ENCODE measurements at regions not wholly inside any gene's neighbourhood (a gene's known extent, or its start where the extent isn't known, plus 50 kb on each side); places are given as distances from the start of the nearest gene placed in this dataset.

DNA sequence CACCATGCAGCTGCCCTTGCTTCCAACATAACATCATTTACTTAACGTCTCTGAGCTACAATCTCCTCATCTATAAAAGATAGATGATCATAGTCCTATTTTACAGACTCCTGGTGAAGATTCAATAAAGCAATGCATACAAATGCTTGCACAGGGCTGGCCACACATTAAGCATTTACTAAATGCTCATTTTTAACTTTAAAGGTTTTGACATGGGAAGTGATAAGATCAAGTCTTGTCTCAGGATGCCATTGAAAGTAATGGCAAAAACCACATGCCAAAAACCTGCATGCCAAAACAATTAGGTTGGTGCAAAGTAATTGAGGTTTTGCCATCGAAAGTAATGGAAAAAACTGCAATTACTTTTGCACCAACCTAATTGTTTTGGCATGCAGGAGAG, 181.2 kb upstream of the ADRA1B start:
- H3K36me3 ChIP-seq (ENCODE audit: insufficient read depth), result no peaks in the 10 kb centered on the region
- no peaks in the 10 kb centered on the region for H3K79me2 ChIP-seq (ENCODE audit: insufficient read depth, low read depth)
- no peak overlapping the region for H3K27ac ChIP-seq
- no peak overlapping the region for H3K4me3 ChIP-seq (IDR thresholded peaks at IDR 0.05; ENCODE audit: insufficient read depth, low read depth, low read length)
- H4K20me1 ChIP-seq (ENCODE audit: insufficient read depth), result no peaks in the 10 kb centered on the region
- no peaks in the 10 kb centered on the region for H3K4me1 ChIP-seq (ENCODE audit: low read depth, poor library complexity, severe bottlenecking)
- TF ChIP-seq, protein P1, sequence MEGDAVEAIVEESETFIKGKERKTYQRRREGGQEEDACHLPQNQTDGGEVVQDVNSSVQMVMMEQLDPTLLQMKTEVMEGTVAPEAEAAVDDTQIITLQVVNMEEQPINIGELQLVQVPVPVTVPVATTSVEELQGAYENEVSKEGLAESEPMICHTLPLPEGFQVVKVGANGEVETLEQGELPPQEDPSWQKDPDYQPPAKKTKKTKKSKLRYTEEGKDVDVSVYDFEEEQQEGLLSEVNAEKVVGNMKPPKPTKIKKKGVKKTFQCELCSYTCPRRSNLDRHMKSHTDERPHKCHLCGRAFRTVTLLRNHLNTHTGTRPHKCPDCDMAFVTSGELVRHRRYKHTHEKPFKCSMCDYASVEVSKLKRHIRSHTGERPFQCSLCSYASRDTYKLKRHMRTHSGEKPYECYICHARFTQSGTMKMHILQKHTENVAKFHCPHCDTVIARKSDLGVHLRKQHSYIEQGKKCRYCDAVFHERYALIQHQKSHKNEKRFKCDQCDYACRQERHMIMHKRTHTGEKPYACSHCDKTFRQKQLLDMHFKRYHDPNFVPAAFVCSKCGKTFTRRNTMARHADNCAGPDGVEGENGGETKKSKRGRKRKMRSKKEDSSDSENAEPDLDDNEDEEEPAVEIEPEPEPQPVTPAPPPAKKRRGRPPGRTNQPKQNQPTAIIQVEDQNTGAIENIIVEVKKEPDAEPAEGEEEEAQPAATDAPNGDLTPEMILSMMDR (conservative IDR thresholded peaks at IDR 0.05; ENCODE audit: low read depth, low read length), result no peak
- no peak overlapping the region for H2AFZ ChIP-seq (ENCODE audit: low read depth)
- no peaks in the 10 kb centered on the region for H3K27me3 ChIP-seq (ENCODE audit: insufficient read depth, low read depth)
- no peak overlapping the region for H3K4me2 ChIP-seq
- H3K9ac ChIP-seq, result no peak overlapping the region

DNA sequence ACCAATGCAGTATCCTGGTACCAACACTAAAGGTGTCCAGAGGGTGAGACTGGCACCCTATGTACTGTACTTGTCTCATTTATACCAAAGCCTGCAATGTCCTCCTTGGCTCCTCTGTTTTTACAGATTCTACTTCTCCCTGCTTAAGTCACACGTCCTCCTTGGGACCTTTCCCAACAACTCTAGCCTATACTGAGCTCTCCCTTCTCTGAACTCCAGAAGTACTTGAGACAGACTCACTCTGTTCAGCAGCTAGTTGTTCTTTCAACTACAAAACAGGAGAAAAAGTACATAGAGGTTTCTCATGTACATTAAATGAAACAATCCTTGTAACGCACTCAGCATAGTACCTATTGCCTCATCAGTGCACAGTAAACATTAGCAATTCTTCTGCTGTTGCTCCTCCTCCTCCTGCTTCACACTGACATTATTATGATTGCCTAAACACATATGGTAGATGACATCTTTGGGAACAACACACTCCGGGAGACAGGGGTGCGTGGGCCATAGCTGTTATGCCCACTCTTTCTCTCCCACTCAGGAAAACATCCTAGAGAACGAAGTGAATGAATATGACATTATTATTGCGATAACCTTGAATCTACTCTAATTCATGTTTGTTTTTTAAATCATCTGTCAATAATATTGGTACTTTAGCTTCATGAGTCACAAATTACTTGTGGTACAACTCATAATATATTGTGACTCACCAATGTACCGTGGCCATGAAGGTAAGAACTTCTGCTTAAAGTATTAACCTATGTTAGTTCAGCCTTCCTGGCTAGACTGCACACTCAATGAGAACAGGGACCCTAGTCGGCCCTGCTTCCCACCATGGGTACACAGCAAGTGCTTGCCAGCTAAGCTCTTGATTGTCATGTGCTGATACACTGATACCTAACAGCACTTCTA, 180.3 kb upstream of the ADRA1B start:
- Histone ChIP-seq H3K36me3 (ENCODE audit: insufficient read depth) (no peaks in the 10 kb centered on the region), H2AFZ (ENCODE audit: low read depth) (no peak overlapping the region)
- TF ChIP-seq, protein P1 (conservative IDR thresholded peaks at IDR 0.05; ENCODE audit: low read depth, low read length), result no peak

DNA sequence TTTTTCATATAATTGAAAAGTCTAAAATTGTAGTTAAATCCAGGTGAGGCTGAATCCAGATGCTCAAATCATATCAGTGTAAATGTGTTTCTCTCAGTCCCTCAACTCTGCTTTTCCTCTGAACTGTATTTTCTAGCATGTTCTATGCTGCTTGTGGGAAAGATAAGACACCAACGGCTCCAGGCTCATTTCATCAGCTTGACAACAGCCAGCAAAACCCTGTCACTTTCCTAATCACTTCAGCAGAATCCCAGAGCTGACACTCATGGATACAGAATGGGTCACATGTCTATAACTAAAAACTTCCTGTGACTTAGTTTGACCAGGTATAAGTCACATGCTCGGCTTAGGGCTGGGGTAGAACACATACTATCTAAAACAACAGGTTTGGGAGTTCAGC, 179.4 kb upstream of the ADRA1B start:
- Histone ChIP-seq H3K27me3 (ENCODE audit: insufficient read depth, low read depth) (no peaks in the 10 kb centered on the region), H3K36me3 (ENCODE audit: insufficient read depth) (no peaks in the 10 kb centered on the region), H3K4me1 (ENCODE audit: low read depth, poor library complexity, severe bottlenecking) (no peaks in the 10 kb centered on the region)

More for the DNA sequence above, 180.3 kb upstream of the ADRA1B start:
- H3K27ac ChIP-seq, result no peak overlapping the region
- no peak overlapping the region for H3K9ac ChIP-seq
- H3K27me3 ChIP-seq (ENCODE audit: insufficient read depth, low read depth), result no peaks in the 10 kb centered on the region
- H3K4me2 ChIP-seq, result no peak overlapping the region
- H3K79me2 ChIP-seq (ENCODE audit: insufficient read depth, low read depth), result no peaks in the 10 kb centered on the region
- no peaks in the 10 kb centered on the region for H4K20me1 ChIP-seq (ENCODE audit: insufficient read depth)
- no peak overlapping the region for H3K4me3 ChIP-seq (IDR thresholded peaks at IDR 0.05; ENCODE audit: insufficient read depth, low read depth, low read length)
- no peaks in the 10 kb centered on the region for H3K4me1 ChIP-seq (ENCODE audit: low read depth, poor library complexity, severe bottlenecking)

GRCh38 chr5:159737263-159737662, 179.0 kb upstream of the ADRA1B start:
- no peak overlapping the region for H3K9ac ChIP-seq
- TF ChIP-seq, protein P1 (conservative IDR thresholded peaks at IDR 0.05; ENCODE audit: low read depth, low read length), result no peak
- no peaks in the 10 kb centered on the region for H3K27me3 ChIP-seq (ENCODE audit: insufficient read depth, low read depth)
- no peaks in the 10 kb centered on the region for H3K4me1 ChIP-seq (ENCODE audit: low read depth, poor library complexity, severe bottlenecking)
- H3K27ac ChIP-seq, result no peak overlapping the region
- no peaks in the 10 kb centered on the region for H4K20me1 ChIP-seq (ENCODE audit: insufficient read depth)
- H3K36me3 ChIP-seq (ENCODE audit: insufficient read depth), result no peaks in the 10 kb centered on the region
- no peak overlapping the region for H3K4me2 ChIP-seq
- no peak overlapping the region for H3K4me3 ChIP-seq (IDR thresholded peaks at IDR 0.05; ENCODE audit: insufficient read depth, low read depth, low read length)
- no peak overlapping the region for H2AFZ ChIP-seq (ENCODE audit: low read depth)
- H3K79me2 ChIP-seq (ENCODE audit: insufficient read depth, low read depth), result no peaks in the 10 kb centered on the region

More for the DNA sequence above, 179.4 kb upstream of the ADRA1B start:
- Histone ChIP-seq H3K27ac (no peak overlapping the region), H3K4me3 (IDR thresholded peaks at IDR 0.05; ENCODE audit: insufficient read depth, low read depth, low read length) (no peak overlapping the region), H4K20me1 (ENCODE audit: insufficient read depth) (no peaks in the 10 kb centered on the region), H3K4me2 (no peak overlapping the region), H3K9ac (no peak overlapping the region), H3K79me2 (ENCODE audit: insufficient read depth, low read depth) (no peaks in the 10 kb centered on the region), H2AFZ (ENCODE audit: low read depth) (no peak overlapping the region)
- TF ChIP-seq, protein P1 (conservative IDR thresholded peaks at IDR 0.05; ENCODE audit: low read depth, low read length), result no peak

Measured in KMS-11 (cell line).